T-cell (primary cell): ENCODE measurements at regions not wholly inside any gene's neighbourhood (a gene's known extent, or its start where the extent isn't known, plus 50 kb on each side); places are given as distances from the start of the nearest gene placed in this dataset.
"Not testable (repeated sequence)": the region's sequence is repeated elsewhere in the genome, so short reads cannot be mapped to it uniquely, and the experiment has no call there.

Experiments
- ATAC-seq, 4 experiments: fragments of 200-7000 bp in 3 of 4; fragments of 150-1000 bp in 1 of 4; cut with Tn5 transposase; replicated peaks in 1 of 4; 1 replicate in 3 of 4; 2 replicates in 1 of 4; pipeline ENCODE4 v1.10.0; 2021; ENCODE audit warnings: moderate library complexity in 3 of 4, mild to moderate bottlenecking in 2 of 4, moderate number of reproducible peaks in 1 of 4
- CTCF ChIA-PET, 2 donors: fragments of 300-600 bp; sonication (Branson Sonifier 250); formaldehyde crosslinking; loops; one replicate each; lab custom pipeline; 2022; ENCODE audit warnings: antibody characterized with exemption in 2 of 2; lab: Charles Lee
- POLR2A ChIA-PET, 2 donors: fragments of 300-600 bp; sonication (Branson Sonifier 250); formaldehyde crosslinking; loops; one replicate each; lab custom pipeline; 2022; ENCODE audit warnings: antibody characterized with exemption in 2 of 2; lab: Charles Lee
- DNase-seq, 35 experiments: peaks; one replicate each; pipeline versions ENCODE4 v3.0.0 to v3.0.0-alpha.2; 2013 to 2023
- H3K27ac ChIP-seq: one replicate; pipeline ENCODE4 v1.5.1; 2013; ENCODE audit warnings: low read length
- H3K27me3 ChIP-seq, 2 experiments: replicated peaks in 1 of 2; 1 replicate in 1 of 2; 2 replicates in 1 of 2; pipeline versions ENCODE4 v1.6.1 to v1.7.0; 2013; ENCODE audit warnings: low read length in 1 of 2, mixed read lengths in 1 of 2; ENCODE audit not compliant: control insufficient read depth in 2 of 2, insufficient read depth in 2 of 2; ENCODE audit errors: extremely low read depth in 1 of 2
- H3K36me3 ChIP-seq, 2 donors: 1 replicate in 1 of 2; 2 replicates in 1 of 2; pipeline versions ENCODE4 v1.6.1 to v1.7.0; 2013; ENCODE audit warnings: low read length in 1 of 2; ENCODE audit not compliant: control insufficient read depth in 2 of 2, insufficient read depth in 1 of 2; ENCODE audit errors: extremely low read depth in 1 of 2
- H3K4me1 ChIP-seq, 2 experiments: 1 replicate in 1 of 2; 2 replicates in 1 of 2; pipeline versions ENCODE4 v1.6.1 to v1.7.0; 2013; ENCODE audit warnings: low read length in 2 of 2, mixed read lengths in 1 of 2; ENCODE audit not compliant: insufficient read depth in 2 of 2, control insufficient read depth in 1 of 2; ENCODE audit errors: extremely low read depth in 1 of 2
- H3K4me3 ChIP-seq, 2 donors: 1 replicate in 1 of 2; 2 replicates in 1 of 2; pipeline versions ENCODE4 v1.5.1 to v1.7.0; 2013; ENCODE audit warnings: mild to moderate bottlenecking in 2 of 2, low read length in 1 of 2, moderate library complexity in 1 of 2; ENCODE audit not compliant: control insufficient read depth in 1 of 2; ENCODE audit errors: extremely low read depth in 1 of 2
- H3K9me3 ChIP-seq: 2 replicates; pipeline ENCODE4 v1.7.0; 2013
- H3K27ac Mint-ChIP-seq, 2 donors: one replicate each; pipeline ENCODE4 v1.8.0; 2020 to 2021; ENCODE audit warnings: mild to moderate bottlenecking in 2 of 2, mixed read lengths in 2 of 2
- H3K27me3 Mint-ChIP-seq, 2 donors: one replicate each; pipeline ENCODE4 v1.8.0; 2021 to 2022; ENCODE audit warnings: mixed read lengths in 2 of 2
- H3K36me3 Mint-ChIP-seq: one replicate; pipeline ENCODE4 v1.8.0; 2021; ENCODE audit warnings: mixed read lengths
- H3K4me1 Mint-ChIP-seq, 3 donors: one replicate each; pipeline ENCODE4 v1.8.0; 2020 to 2022; ENCODE audit warnings: mixed read lengths in 3 of 3, mild to moderate bottlenecking in 1 of 3
- H3K4me3 Mint-ChIP-seq, 3 donors: one replicate each; pipeline ENCODE4 v1.8.0; 2020 to 2022; ENCODE audit warnings: mild to moderate bottlenecking in 3 of 3, mixed read lengths in 3 of 3, moderate library complexity in 3 of 3
- H3K9me3 Mint-ChIP-seq, 3 donors: one replicate each; pipeline ENCODE4 v1.8.0; 2020 to 2022; ENCODE audit warnings: mixed read lengths in 3 of 3
- WGBS: methylation state at CpG from one replicate; pipeline ENCODE4 v1.1.5; 2013; ENCODE audit warnings: missing lambda C conversion rate; ENCODE audit not compliant: insufficient coverage; 5-methylcytosine and 5-hydroxymethylcytosine counted together

DNA sequence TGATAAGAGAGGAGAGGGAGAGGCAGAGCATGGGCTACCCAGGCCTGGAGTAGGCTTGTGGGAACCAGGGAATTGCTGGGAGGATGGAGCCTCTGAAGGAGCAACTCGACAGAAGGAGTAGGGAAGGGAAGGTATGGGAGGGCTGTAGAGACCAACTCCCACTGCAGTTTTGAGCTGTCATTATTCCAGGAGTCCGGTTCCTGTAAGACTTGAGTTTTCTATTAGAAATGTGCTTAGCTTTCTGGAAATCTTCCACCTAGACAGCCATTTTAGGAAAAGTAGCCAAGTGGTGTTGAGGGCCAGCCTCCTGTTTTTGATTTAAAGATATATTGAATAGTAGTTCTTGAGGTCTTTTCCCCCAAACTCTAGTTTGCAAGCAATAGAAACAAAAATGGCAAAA is 323.5 kb downstream of the LRRC70 start:
- no peaks in the 10 kb centered on the region for H3K9me3 ChIP-seq
- no peaks in the 10 kb centered on the region for H3K4me1 Mint-ChIP-seq
- ChIA-PET CTCF (no interaction called here), POLR2A (no interaction called here)
- no peak overlapping the region for H3K4me3 Mint-ChIP-seq
- H3K9me3 Mint-ChIP-seq: peaks cover 0 to 4% (median 0%) of the 10 kb centered on the region in 3 donors
- H3K27ac ChIP-seq: no peak overlapping the region
- no peaks in the 10 kb centered on the region for H3K4me1 ChIP-seq
- WGBS: 40% methylated on average over 1 of the region's 2 CpGs
- DNase-seq (no peak), ATAC-seq (no peak)
- H3K27me3 ChIP-seq: no peaks in the 10 kb centered on the region
- H3K36me3 ChIP-seq: no peaks in the 10 kb centered on the region
- H3K27me3 Mint-ChIP-seq: peaks cover 0 to 5% of the 10 kb centered on the region in 2 donors
- H3K27ac Mint-ChIP-seq: no peak overlapping the region
- no peak overlapping the region for H3K4me3 ChIP-seq
- H3K36me3 Mint-ChIP-seq: no peaks in the 10 kb centered on the region

DNA sequence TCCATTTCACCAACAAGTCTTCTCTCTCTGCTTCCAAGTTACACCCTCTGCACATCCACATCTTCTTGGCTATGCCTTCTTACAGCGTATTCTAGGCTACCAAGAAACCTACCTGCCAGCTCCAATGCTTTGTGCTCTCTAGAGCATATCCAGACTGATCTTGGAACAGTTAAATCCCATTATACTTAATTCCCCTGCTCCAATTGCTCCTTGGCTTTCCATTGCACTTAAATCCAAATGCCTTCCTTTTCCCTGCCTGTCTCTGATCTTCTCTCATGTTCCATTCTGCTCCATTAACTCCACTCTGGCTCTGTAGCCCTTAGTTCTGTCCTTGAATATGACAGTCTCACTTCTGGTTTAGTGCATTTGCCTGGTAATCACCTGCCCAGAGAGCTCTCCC is 322.4 kb downstream of the LRRC70 start:
- DNase-seq: no peak
- CTCF ChIA-PET: no interaction called here
- POLR2A ChIA-PET: no interaction called here
- Histone ChIP-seq H3K4me3 (no peak overlapping the region), H3K4me1 (no peaks in the 10 kb centered on the region), H3K27ac (no peak overlapping the region), H3K36me3 (no peaks in the 10 kb centered on the region), H3K9me3 (no peaks in the 10 kb centered on the region), H3K27me3 (peaks cover 0 to 8% of the 10 kb centered on the region in 2 experiments)
- Mint-ChIP-seq H3K9me3 (peaks cover 0 to 4% (median 0%) of the 10 kb centered on the region in 3 donors), H3K4me1 (no peaks in the 10 kb centered on the region), H3K27me3 (peaks cover 0 to 5% of the 10 kb centered on the region in 2 donors), H3K27ac (no peak overlapping the region), H3K36me3 (no peaks in the 10 kb centered on the region), H3K4me3 (no peak overlapping the region)
- ATAC-seq: no peak
- 45% methylated on average over 1 of the region's 1 CpG for WGBS

- ChIA-PET CTCF (no interaction called here), POLR2A (no interaction called here)
- H3K27ac Mint-ChIP-seq: no peak overlapping the region
- no peaks in the 10 kb centered on the region for H3K4me1 Mint-ChIP-seq
- H3K9me3 Mint-ChIP-seq: peaks cover 0 to 18% (median 5%) of the 10 kb centered on the region in 3 donors
- WGBS: 75% methylated on average over 5 of the region's 8 CpGs
- DNase-seq (peak in 1 of 35 experiments; percentile 0), ATAC-seq (no peak)
- Histone ChIP-seq H3K36me3 (no peaks in the 10 kb centered on the region), H3K27me3 (peaks cover 0 to 8% of the 10 kb centered on the region in 2 experiments), H3K4me1 (no peaks in the 10 kb centered on the region), H3K4me3 (no peak overlapping the region), H3K9me3 (no peaks in the 10 kb centered on the region), H3K27ac (no peak overlapping the region)
- no peaks in the 10 kb centered on the region for H3K36me3 Mint-ChIP-seq
- H3K4me3 Mint-ChIP-seq: no peak overlapping the region
- H3K27me3 Mint-ChIP-seq: no peaks in the 10 kb centered on the region
Observed at GRCh38 chr5:62896121-62896893, 317.7 kb downstream of the LRRC70 start.

DNA sequence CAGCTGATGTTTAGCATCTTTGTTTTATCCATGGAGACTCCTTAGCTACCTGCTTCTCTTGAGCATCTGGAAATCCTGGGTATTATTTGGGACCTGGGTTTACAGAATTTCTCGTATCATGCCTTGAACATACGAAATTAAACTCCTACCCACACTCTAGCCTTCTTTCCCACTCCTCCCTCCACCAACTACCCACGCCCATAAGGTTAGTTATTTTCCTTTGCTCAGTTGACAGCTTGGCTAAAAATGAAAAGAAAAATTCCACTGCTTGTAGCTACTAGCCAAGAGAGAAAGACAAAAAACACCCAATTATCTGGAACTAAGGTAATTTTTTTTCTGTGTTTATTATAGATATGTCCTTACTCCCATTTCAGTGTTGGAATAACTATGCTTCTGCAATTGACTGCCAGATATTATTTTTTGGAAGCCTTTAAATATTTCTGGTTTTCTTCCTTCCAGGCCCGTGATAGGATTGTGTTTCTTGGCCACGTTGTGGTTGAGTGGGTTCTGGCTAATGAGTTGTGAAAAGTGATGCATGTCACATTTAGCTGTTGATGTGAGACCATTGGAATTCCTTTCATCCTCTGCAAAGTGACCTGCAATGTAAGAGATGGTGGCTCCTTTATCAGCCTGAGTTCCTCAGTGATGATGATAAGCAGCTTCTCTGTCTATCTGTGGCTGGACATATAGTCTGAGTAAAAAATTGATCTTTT is 308.1 kb downstream of the LRRC70 start:
- H3K27ac Mint-ChIP-seq: no peak overlapping the region
- no peak for DNase-seq
- Histone ChIP-seq H3K27me3 (no peaks in the 10 kb centered on the region), H3K4me3 (no peak overlapping the region), H3K27ac (no peak overlapping the region), H3K9me3 (no peaks in the 10 kb centered on the region), H3K36me3 (no peaks in the 10 kb centered on the region), H3K4me1 (no peaks in the 10 kb centered on the region)
- no peak for ATAC-seq
- H3K4me1 Mint-ChIP-seq: no peaks in the 10 kb centered on the region
- H3K36me3 Mint-ChIP-seq: no peaks in the 10 kb centered on the region
- H3K4me3 Mint-ChIP-seq: no peak overlapping the region
- no peaks in the 10 kb centered on the region for H3K27me3 Mint-ChIP-seq
- 86% methylated on average over 1 of the region's 5 CpGs for WGBS
- ChIA-PET POLR2A (no interaction called here), CTCF (no interaction called here)
- H3K9me3 Mint-ChIP-seq: no peaks in the 10 kb centered on the region

GRCh38 chr5:62837330-62837729 is 258.7 kb downstream of the LRRC70 start:
- H3K9me3 Mint-ChIP-seq: peaks cover 9 to 21% (median 13%) of the 10 kb centered on the region in 3 donors
- POLR2A ChIA-PET, H3K27me3 Mint-ChIP-seq, H3K4me3 ChIP-seq, H3K4me1 Mint-ChIP-seq, H3K4me1 ChIP-seq, ATAC-seq, H3K4me3 Mint-ChIP-seq, H3K36me3 Mint-ChIP-seq, H3K9me3 ChIP-seq, CTCF ChIA-PET, DNase-seq, H3K27me3 ChIP-seq, H3K27ac ChIP-seq, H3K27ac Mint-ChIP-seq, H3K36me3 ChIP-seq: not testable (repeated sequence)
- WGBS: 92% methylated on average over 4 of the region's 5 CpGs

- no peaks in the 10 kb centered on the region for H3K36me3 Mint-ChIP-seq
- Histone ChIP-seq H3K4me1 (no peaks in the 10 kb centered on the region), H3K27ac (no peak overlapping the region), H3K36me3 (no peaks in the 10 kb centered on the region), H3K9me3 (no peaks in the 10 kb centered on the region), H3K27me3 (no peaks in the 10 kb centered on the region), H3K4me3 (no peak overlapping the region)
- no peaks in the 10 kb centered on the region for H3K27me3 Mint-ChIP-seq
- DNase-seq (no peak), ATAC-seq (no peak)
- no peak overlapping the region for H3K27ac Mint-ChIP-seq
- ChIA-PET POLR2A (no interaction called here), CTCF (no interaction called here)
- WGBS: 63% methylated on average over 1 of the region's 2 CpGs
- no peak overlapping the region for H3K4me3 Mint-ChIP-seq
- peaks cover 4% of the 10 kb centered on the region in 3 donors for H3K9me3 Mint-ChIP-seq
- no peaks in the 10 kb centered on the region for H3K4me1 Mint-ChIP-seq
Observed at GRCh38 chr5:62829604-62829986, 251.0 kb downstream of the LRRC70 start.
